HG02678 (cell line): ENCODE measurements at regions not wholly inside any gene's neighbourhood (a gene's known extent, or its start where the extent isn't known, plus 50 kb on each side); places are given as distances from the start of the nearest gene placed in this dataset.

Experiments
- ATAC-seq: cut with Tn5 transposase; IDR thresholded peaks from one replicate; pipeline ENCODE4 v1.9.1; 2021; ENCODE audit warnings: mild to moderate bottlenecking, moderate library complexity; ENCODE audit not compliant: unreplicated experiment

- no peak for ATAC-seq
These were observed 1216.6 kb upstream of the PIK3C3 start for GRCh38 chr18:40738321-40738880.

- no peak for ATAC-seq
These were observed 1246.3 kb upstream of the PIK3C3 start for GRCh38 chr18:40708726-40709125.

GRCh38 chr18:40707797-40708196 lies 1247.2 kb upstream of the PIK3C3 start:
- no peak for ATAC-seq

- no peak for ATAC-seq
These were observed 1256.9 kb upstream of the PIK3C3 start for GRCh38 chr18:40698129-40698528.

- no peak for ATAC-seq
These were observed 1259.5 kb upstream of the PIK3C3 start for GRCh38 chr18:40695526-40695925.

- ATAC-seq = no peak
These were observed 1262.2 kb upstream of the PIK3C3 start for GRCh38 chr18:40692871-40693270.

- no peak for ATAC-seq
These were observed 1265.0 kb upstream of the PIK3C3 start for GRCh38 chr18:40690062-40690461.

- no peak for ATAC-seq
These were observed 1267.6 kb upstream of the PIK3C3 start for GRCh38 chr18:40687399-40687798.

- ATAC-seq = no peak
These were observed 1268.2 kb upstream of the PIK3C3 start for GRCh38 chr18:40686836-40687235.

GRCh38 chr18:40685219-40685618 lies 1269.8 kb upstream of the PIK3C3 start:
- no peak for ATAC-seq

- no peak for ATAC-seq
These were observed 1276.7 kb upstream of the PIK3C3 start for GRCh38 chr18:40678318-40678717.

- no peak for ATAC-seq
These were observed 1278.4 kb upstream of the PIK3C3 start for GRCh38 chr18:40676668-40677067.

GRCh38 chr18:40673150-40673549 lies 1281.9 kb upstream of the PIK3C3 start:
- no peak for ATAC-seq

- ATAC-seq = no peak
These were observed 1282.4 kb upstream of the PIK3C3 start for GRCh38 chr18:40672590-40672989.

- ATAC-seq = no peak
These were observed 1284.2 kb upstream of the PIK3C3 start for GRCh38 chr18:40670668-40671375.

GRCh38 chr18:40662898-40663437 lies 1292.1 kb upstream of the PIK3C3 start:
- no peak for ATAC-seq

- no peak for ATAC-seq
These were observed 1301.4 kb upstream of the PIK3C3 start for GRCh38 chr18:40653682-40654081.

GRCh38 chr18:40652321-40652720 lies 1302.7 kb upstream of the PIK3C3 start:
- ATAC-seq = no peak

- ATAC-seq = no peak
These were observed 1303.9 kb upstream of the PIK3C3 start for GRCh38 chr18:40651163-40651562.

GRCh38 chr18:40642692-40643229 lies 1312.3 kb upstream of the PIK3C3 start:
- ATAC-seq = no peak

GRCh38 chr18:40631319-40631718 lies 1323.7 kb upstream of the PIK3C3 start:
- no peak for ATAC-seq

GRCh38 chr18:40630496-40630895 lies 1324.5 kb upstream of the PIK3C3 start:
- no peak for ATAC-seq
